ENCODE measurements at regions not wholly inside any gene's neighbourhood (a gene's known extent, or its start where the extent isn't known, plus 50 kb on each side); places are given as distances from the start of the nearest gene placed in this dataset.

GRCh38 chr20:56941101-56941686 is 312.1 kb downstream of the TFAP2C start:
- no peak for TF ChIP-seq EZH2 (IDR thresholded peaks at IDR 0.05)
- no peak for TF ChIP-seq CTCF (IDR thresholded peaks at IDR 0.05)
- no peak for TF ChIP-seq EZH2phosphoT487 (IDR thresholded peaks at IDR 0.05)
